H9 (cell line): ENCODE measurements at regions not wholly inside any gene's neighbourhood (a gene's known extent, or its start where the extent isn't known, plus 50 kb on each side); places are given as distances from the start of the nearest gene placed in this dataset.

Experiments
- DNase-seq: peaks from one replicate; pipeline ENCODE4 v3.0.0-alpha.2; 2017
- H2AFZ ChIP-seq: one replicate; pipeline ENCODE4 v1.6.1; 2013; ENCODE audit warnings: mild to moderate bottlenecking, low read length, control low read depth, moderate library complexity
- H2AK5ac ChIP-seq: 2 replicates; pipeline ENCODE4 v1.6.1; 2013; ENCODE audit warnings: low read length, control low read depth, mixed read lengths; ENCODE audit not compliant: insufficient read length
- H2BK120ac ChIP-seq: one replicate; pipeline ENCODE4 v1.6.1; 2013; ENCODE audit warnings: low read depth, mild to moderate bottlenecking, low read length, control low read depth, inconsistent platforms; ENCODE audit not compliant: poor library complexity, severe bottlenecking
- H2BK12ac ChIP-seq: 2 replicates; pipeline ENCODE4 v1.6.1; 2013; ENCODE audit warnings: low read length, control low read depth, mixed read lengths, low read depth; ENCODE audit not compliant: insufficient read length
- H2BK15ac ChIP-seq: 2 replicates; pipeline ENCODE4 v1.6.1; 2013; ENCODE audit warnings: low read depth, low read length, control low read depth
- H2BK20ac ChIP-seq: one replicate; pipeline ENCODE4 v1.6.1; 2013; ENCODE audit warnings: low read depth, mild to moderate bottlenecking, low read length, control low read depth, inconsistent platforms; ENCODE audit not compliant: poor library complexity, severe bottlenecking
- H2BK5ac ChIP-seq: 2 replicates; pipeline ENCODE4 v1.6.1; 2013; ENCODE audit warnings: low read length, control low read depth, mixed read lengths; ENCODE audit not compliant: insufficient read length
- H3K14ac ChIP-seq: 2 replicates; pipeline ENCODE4 v1.6.1; 2013; ENCODE audit warnings: low read length, control low read depth; ENCODE audit not compliant: insufficient read depth
- H3K18ac ChIP-seq: 2 replicates; pipeline ENCODE4 v1.6.1; 2013; ENCODE audit warnings: low read depth, mild to moderate bottlenecking, mixed read lengths, low read length, control low read depth; ENCODE audit not compliant: insufficient read length
- H3K23ac ChIP-seq: 2 replicates; pipeline ENCODE4 v1.6.1; 2013; ENCODE audit warnings: low read length, control low read depth, mixed read lengths, low read depth; ENCODE audit not compliant: insufficient read length
- H3K23me2 ChIP-seq: 2 replicates; pipeline ENCODE4 v1.6.1; 2013; ENCODE audit warnings: low read depth, mild to moderate bottlenecking, mixed read lengths, low read length, control low read depth; ENCODE audit not compliant: insufficient read length, poor library complexity, severe bottlenecking
- H3K27ac ChIP-seq: 2 replicates; pipeline ENCODE4 v1.5.1; 2013; ENCODE audit warnings: low read length, control low read depth, mixed read lengths, low read depth; ENCODE audit not compliant: insufficient read length
- H3K27me3 ChIP-seq: 2 replicates; pipeline ENCODE4 v1.6.1; 2013; ENCODE audit warnings: low read length, control low read depth, inconsistent platforms; ENCODE audit not compliant: insufficient read depth
- H3K4ac ChIP-seq: 2 replicates; pipeline ENCODE4 v1.6.1; 2013; ENCODE audit warnings: low read depth, mild to moderate bottlenecking, control low read depth, inconsistent platforms, low read length, moderate library complexity
- H3K4me1 ChIP-seq: 2 replicates; pipeline ENCODE4 v1.6.1; 2013; ENCODE audit warnings: low read length, control low read depth, inconsistent platforms; ENCODE audit not compliant: insufficient read depth
- H3K4me2 ChIP-seq: 2 replicates; pipeline ENCODE4 v1.6.1; 2013; ENCODE audit warnings: low read length, control low read depth, mixed read lengths; ENCODE audit not compliant: insufficient read length, insufficient read depth
- H3K56ac ChIP-seq: 2 replicates; pipeline ENCODE4 v1.6.1; 2013; ENCODE audit warnings: low read depth, mild to moderate bottlenecking, mixed read lengths, low read length, control low read depth; ENCODE audit not compliant: insufficient read length
- H3K79me1 ChIP-seq: 2 replicates; pipeline ENCODE4 v1.6.1; 2013; ENCODE audit warnings: low read depth, mild to moderate bottlenecking, moderate library complexity, low read length, control low read depth, inconsistent platforms; ENCODE audit not compliant: insufficient read depth, poor library complexity, severe bottlenecking
- H3K79me2 ChIP-seq: 2 replicates; pipeline ENCODE4 v1.6.1; 2013; ENCODE audit warnings: low read length, control low read depth, inconsistent platforms; ENCODE audit not compliant: insufficient read depth
- H3K9ac ChIP-seq: 2 replicates; pipeline ENCODE4 v1.6.1; 2013; ENCODE audit warnings: low read length, control low read depth, mixed read lengths; ENCODE audit not compliant: insufficient read length; ENCODE audit errors: extremely low read depth
- H3K9me3 ChIP-seq: one replicate; pipeline ENCODE4 v1.6.1; 2013; ENCODE audit warnings: low read depth, low read length, inconsistent platforms; ENCODE audit not compliant: control insufficient read depth
- H3T11ph ChIP-seq: one replicate; pipeline ENCODE4 v1.6.1; 2013; ENCODE audit warnings: mild to moderate bottlenecking, low read length, control low read depth, inconsistent platforms
- H4K20me1 ChIP-seq: one replicate; pipeline ENCODE4 v1.6.1; 2013; ENCODE audit not compliant: control insufficient read depth, insufficient read length, insufficient read depth
- H4K5ac ChIP-seq: 2 replicates; pipeline ENCODE4 v1.6.1; 2013; ENCODE audit warnings: low read depth, mild to moderate bottlenecking, mixed read lengths, low read length, control low read depth; ENCODE audit not compliant: insufficient read length
- H4K8ac ChIP-seq: replicated peaks from 2 replicates; pipeline ENCODE4 v1.6.1; 2013; ENCODE audit warnings: low read length, control low read depth, mixed read lengths, low read depth; ENCODE audit not compliant: insufficient read length
- H4K91ac ChIP-seq: 2 replicates; pipeline ENCODE4 v1.6.1; 2013; ENCODE audit warnings: low read depth, mild to moderate bottlenecking, moderate library complexity, mixed read lengths, low read length, control low read depth; ENCODE audit not compliant: insufficient read length
- H3K27ac Mint-ChIP-seq, 3 experiments: 2 replicates in 2 of 3; 3 replicates in 1 of 3; pipeline ENCODE4 v1.8.0; 2020 to 2021; ENCODE audit warnings: mixed read lengths in 3 of 3, mild to moderate bottlenecking in 1 of 3, moderate library complexity in 1 of 3
- H3K27me3 Mint-ChIP-seq: 2 replicates; pipeline ENCODE4 v1.8.0; 2021; ENCODE audit warnings: low read depth, mild to moderate bottlenecking, moderate library complexity, mixed read lengths
- H3K36me3 Mint-ChIP-seq, 3 experiments: 2 replicates in 2 of 3; 3 replicates in 1 of 3; pipeline ENCODE4 v1.8.0; 2020 to 2021; ENCODE audit warnings: low read depth in 3 of 3, mixed read lengths in 3 of 3; ENCODE audit not compliant: insufficient read depth in 1 of 3
- H3K4me1 Mint-ChIP-seq, 2 experiments: 2 replicates each; pipeline ENCODE4 v1.8.0; 2020; ENCODE audit warnings: mixed read lengths in 2 of 2
- H3K4me3 Mint-ChIP-seq, 2 experiments: 2 replicates in 1 of 2; 3 replicates in 1 of 2; pipeline ENCODE4 v1.8.0; 2020 to 2021; ENCODE audit warnings: mild to moderate bottlenecking in 2 of 2, mixed read lengths in 2 of 2, moderate library complexity in 1 of 2
- H3K9me3 Mint-ChIP-seq, 2 experiments: 2 replicates in 1 of 2; 3 replicates in 1 of 2; pipeline ENCODE4 v1.8.0; 2020; ENCODE audit warnings: mild to moderate bottlenecking in 2 of 2, mixed read lengths in 2 of 2, moderate library complexity in 1 of 2
- WGBS: extraction: QIAGEN DNeasy Blood & Tissue Kit; methylation state at CpG from one replicate; pipeline ENCODE4 v1.1.7; 2013; ENCODE audit warnings: missing lambda C conversion rate, low lambda C conversion rate, mixed read lengths; ENCODE audit not compliant: insufficient read length; ENCODE audit errors: extremely low coverage; 5-methylcytosine and 5-hydroxymethylcytosine counted together
- TF ChIP-seq, protein P1 (sequence below): fragments of 200-600 bp; sonication (generic); conservative IDR thresholded peaks from 3 replicates; pipeline ENCODE4 v1.8.0; 2021; ENCODE audit warnings: antibody characterized with exemption, mild to moderate bottlenecking

DNA sequence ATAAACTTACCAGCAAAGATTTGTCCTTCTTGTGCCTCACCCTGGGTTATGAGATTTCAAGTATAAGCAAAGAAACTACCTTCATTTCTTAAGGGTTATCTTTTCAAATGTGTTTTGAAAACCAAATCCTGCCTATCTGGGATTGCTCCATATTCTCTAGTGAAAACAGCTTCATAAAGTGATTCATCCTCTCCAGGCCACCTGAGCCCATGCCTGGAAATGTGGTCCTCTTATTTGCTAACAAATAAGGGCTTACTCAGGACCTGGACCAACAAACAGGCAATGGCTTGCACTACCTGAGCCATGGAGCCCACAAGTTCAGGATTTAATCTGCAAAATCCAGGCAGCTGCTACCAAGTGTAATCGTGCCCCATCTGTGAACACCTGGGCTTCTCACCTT lies 234.4 kb upstream of the RBBP8 start:
- Mint-ChIP-seq H3K9me3 (no peaks in the 10 kb centered on the region), H3K27me3 (peaks cover 5% of the 10 kb centered on the region), H3K36me3 (no peaks in the 10 kb centered on the region), H3K4me1 (peaks cover 3 to 8% of the 10 kb centered on the region in 2 experiments), H3K27ac (no peak overlapping the region), H3K4me3 (no peak overlapping the region)
- no peak overlapping the region for H3K23ac ChIP-seq
- H3K23me2 ChIP-seq = no peaks in the 10 kb centered on the region
- no peak overlapping the region for H2BK15ac ChIP-seq
- no peaks in the 10 kb centered on the region for H3K79me1 ChIP-seq
- no peaks in the 10 kb centered on the region for H3K9me3 ChIP-seq
- no peaks in the 10 kb centered on the region for H4K20me1 ChIP-seq
- no peak overlapping the region for H2AK5ac ChIP-seq
- H2AFZ ChIP-seq = no peak overlapping the region
- no peak overlapping the region for H3K14ac ChIP-seq
- no peak overlapping the region for H4K5ac ChIP-seq
- no peak overlapping the region for H3K4me2 ChIP-seq
- no peak overlapping the region for H2BK12ac ChIP-seq
- no peak overlapping the region for H2BK20ac ChIP-seq
- TF ChIP-seq, protein P1, sequence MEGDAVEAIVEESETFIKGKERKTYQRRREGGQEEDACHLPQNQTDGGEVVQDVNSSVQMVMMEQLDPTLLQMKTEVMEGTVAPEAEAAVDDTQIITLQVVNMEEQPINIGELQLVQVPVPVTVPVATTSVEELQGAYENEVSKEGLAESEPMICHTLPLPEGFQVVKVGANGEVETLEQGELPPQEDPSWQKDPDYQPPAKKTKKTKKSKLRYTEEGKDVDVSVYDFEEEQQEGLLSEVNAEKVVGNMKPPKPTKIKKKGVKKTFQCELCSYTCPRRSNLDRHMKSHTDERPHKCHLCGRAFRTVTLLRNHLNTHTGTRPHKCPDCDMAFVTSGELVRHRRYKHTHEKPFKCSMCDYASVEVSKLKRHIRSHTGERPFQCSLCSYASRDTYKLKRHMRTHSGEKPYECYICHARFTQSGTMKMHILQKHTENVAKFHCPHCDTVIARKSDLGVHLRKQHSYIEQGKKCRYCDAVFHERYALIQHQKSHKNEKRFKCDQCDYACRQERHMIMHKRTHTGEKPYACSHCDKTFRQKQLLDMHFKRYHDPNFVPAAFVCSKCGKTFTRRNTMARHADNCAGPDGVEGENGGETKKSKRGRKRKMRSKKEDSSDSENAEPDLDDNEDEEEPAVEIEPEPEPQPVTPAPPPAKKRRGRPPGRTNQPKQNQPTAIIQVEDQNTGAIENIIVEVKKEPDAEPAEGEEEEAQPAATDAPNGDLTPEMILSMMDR = no peak
- H3K18ac ChIP-seq = no peak overlapping the region
- no peak overlapping the region for H3K9ac ChIP-seq
- no peak for DNase-seq
- H4K91ac ChIP-seq = no peak overlapping the region
- no peak overlapping the region for H3K27ac ChIP-seq
- no peak overlapping the region for H4K8ac ChIP-seq
- H3K27me3 ChIP-seq = no peaks in the 10 kb centered on the region
- WGBS = no CpG with 5 or more reads among the region's 1 CpG
- no peak overlapping the region for H2BK120ac ChIP-seq
- H3T11ph ChIP-seq = no peak overlapping the region
- no peaks in the 10 kb centered on the region for H3K79me2 ChIP-seq
- no peaks in the 10 kb centered on the region for H3K4me1 ChIP-seq
- H3K4ac ChIP-seq = no peak overlapping the region
- no peak overlapping the region for H2BK5ac ChIP-seq
- no peak overlapping the region for H3K56ac ChIP-seq
